ENCODE measurements at regions not wholly inside any gene's neighbourhood (a gene's known extent, or its start where the extent isn't known, plus 50 kb on each side); places are given as distances from the start of the nearest gene placed in this dataset.

- TF ChIP-seq RBFOX2 (IDR thresholded peaks at IDR 0.05; ENCODE audit: low read depth, low read length) (no peak), ZNF217 (CRISPR knock-in tag; IDR thresholded peaks at IDR 0.05) (no peak), ELF2 (CRISPR knock-in tag; IDR thresholded peaks at IDR 0.05) (no peak), NONO (IDR thresholded peaks at IDR 0.05; ENCODE audit: low read depth in 2 of 2, low read length in 1 of 2) (no peak), ETV5 (CRISPR knock-in tag; IDR thresholded peaks at IDR 0.05; ENCODE audit: low read depth) (no peak), POU5F1 (IDR thresholded peaks at IDR 0.05; ENCODE audit: borderline replicate concordance, low read depth, low read length, partially characterized antibody) (no peak)
- TF ChIP-seq, protein P1, sequence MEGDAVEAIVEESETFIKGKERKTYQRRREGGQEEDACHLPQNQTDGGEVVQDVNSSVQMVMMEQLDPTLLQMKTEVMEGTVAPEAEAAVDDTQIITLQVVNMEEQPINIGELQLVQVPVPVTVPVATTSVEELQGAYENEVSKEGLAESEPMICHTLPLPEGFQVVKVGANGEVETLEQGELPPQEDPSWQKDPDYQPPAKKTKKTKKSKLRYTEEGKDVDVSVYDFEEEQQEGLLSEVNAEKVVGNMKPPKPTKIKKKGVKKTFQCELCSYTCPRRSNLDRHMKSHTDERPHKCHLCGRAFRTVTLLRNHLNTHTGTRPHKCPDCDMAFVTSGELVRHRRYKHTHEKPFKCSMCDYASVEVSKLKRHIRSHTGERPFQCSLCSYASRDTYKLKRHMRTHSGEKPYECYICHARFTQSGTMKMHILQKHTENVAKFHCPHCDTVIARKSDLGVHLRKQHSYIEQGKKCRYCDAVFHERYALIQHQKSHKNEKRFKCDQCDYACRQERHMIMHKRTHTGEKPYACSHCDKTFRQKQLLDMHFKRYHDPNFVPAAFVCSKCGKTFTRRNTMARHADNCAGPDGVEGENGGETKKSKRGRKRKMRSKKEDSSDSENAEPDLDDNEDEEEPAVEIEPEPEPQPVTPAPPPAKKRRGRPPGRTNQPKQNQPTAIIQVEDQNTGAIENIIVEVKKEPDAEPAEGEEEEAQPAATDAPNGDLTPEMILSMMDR (IDR thresholded peaks at IDR 0.05 in 2 of 3, conservative IDR thresholded peaks at IDR 0.05 in 1 of 3; ENCODE audit: insufficient read depth in 2 of 3, low read depth in 1 of 3, low read length in 3 of 3): peak; percentile 26 to 70 (median 50); a peak in 5 of 6 replicates
- TF ChIP-seq, protein P2, sequence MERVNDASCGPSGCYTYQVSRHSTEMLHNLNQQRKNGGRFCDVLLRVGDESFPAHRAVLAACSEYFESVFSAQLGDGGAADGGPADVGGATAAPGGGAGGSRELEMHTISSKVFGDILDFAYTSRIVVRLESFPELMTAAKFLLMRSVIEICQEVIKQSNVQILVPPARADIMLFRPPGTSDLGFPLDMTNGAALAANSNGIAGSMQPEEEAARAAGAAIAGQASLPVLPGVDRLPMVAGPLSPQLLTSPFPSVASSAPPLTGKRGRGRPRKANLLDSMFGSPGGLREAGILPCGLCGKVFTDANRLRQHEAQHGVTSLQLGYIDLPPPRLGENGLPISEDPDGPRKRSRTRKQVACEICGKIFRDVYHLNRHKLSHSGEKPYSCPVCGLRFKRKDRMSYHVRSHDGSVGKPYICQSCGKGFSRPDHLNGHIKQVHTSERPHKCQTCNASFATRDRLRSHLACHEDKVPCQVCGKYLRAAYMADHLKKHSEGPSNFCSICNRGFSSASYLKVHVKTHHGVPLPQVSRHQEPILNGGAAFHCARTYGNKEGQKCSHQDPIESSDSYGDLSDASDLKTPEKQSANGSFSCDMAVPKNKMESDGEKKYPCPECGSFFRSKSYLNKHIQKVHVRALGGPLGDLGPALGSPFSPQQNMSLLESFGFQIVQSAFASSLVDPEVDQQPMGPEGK (CRISPR knock-in tag; IDR thresholded peaks at IDR 0.05; ENCODE audit: borderline replicate concordance): no peak
These were observed 147.8 kb upstream of the ERBB4 start for GRCh38 chr2:212686285-212686895.

Data from K562 (cell line).